Adrenal gland (tissue), 9 donors: ENCODE measurements at regions not wholly inside any gene's neighbourhood (a gene's known extent, or its start where the extent isn't known, plus 50 kb on each side); places are given as distances from the start of the nearest gene placed in this dataset.

Experiments used
- DNase-seq, 7 donors: peaks; one replicate each; pipeline ENCODE4 v3.0.0-alpha.2; 2019 to 2020
- H3K27ac ChIP-seq, 5 donors: fragments of 200-600 bp; sonication (generic) in 4 of 5; 1 replicate in 3 of 5; 2 replicates in 2 of 5; pipeline versions ENCODE4 v1.5.1 to v1.8.0; 2016 to 2020; ENCODE audit warnings: mild to moderate bottlenecking in 1 of 5
- H3K27me3 ChIP-seq: fragments of 200-600 bp; 2 replicates; pipeline ENCODE4 v1.8.0; 2021
- H3K36me3 ChIP-seq, 2 donors: fragments of 200-600 bp; replicated peaks in 1 of 2; 1 replicate in 1 of 2; 2 replicates in 1 of 2; pipeline versions ENCODE4 v1.5.1 to v1.8.0; 2018 to 2022
- H3K4me1 ChIP-seq, 2 donors: fragments of 200-600 bp; replicated peaks in 1 of 2; 1 replicate in 1 of 2; 2 replicates in 1 of 2; pipeline versions ENCODE4 v1.5.1 to v1.8.0; 2018 to 2021
- H3K4me3 ChIP-seq, 4 donors: fragments of 200-600 bp; sonication (generic) in 3 of 4; one replicate each; pipeline ENCODE4 v1.5.1; 2016 to 2018
- H3K9me3 ChIP-seq, 3 donors: fragments of 200-600 bp; sonication (generic) in 1 of 3; replicated peaks in 1 of 3; 1 replicate in 2 of 3; 2 replicates in 1 of 3; pipeline versions ENCODE4 v1.5.1 to v1.8.0; 2016 to 2021
- CTCF ChIP-seq, 6 experiments: fragments of 450-650 bp in 4 of 6; fragments of 200-600 bp in 2 of 6; sonication (generic) in 1 of 6; IDR thresholded peaks; 1 replicate in 5 of 6; 2 replicates in 1 of 6; pipeline versions ENCODE4 v1.5.1 to v1.8.0; 2016 to 2021; ENCODE audit warnings: antibody characterized with exemption in 6 of 6, mild to moderate bottlenecking in 2 of 6, moderate library complexity in 1 of 6
- POLR2A ChIP-seq, 2 donors: fragments of 450-650 bp; IDR thresholded peaks; one replicate each; pipeline ENCODE4 v1.6.1; 2017; ENCODE audit warnings: antibody characterized with exemption in 2 of 2, mild to moderate bottlenecking in 2 of 2, moderate library complexity in 1 of 2
- WGBS, 4 donors: extraction: QIAGEN DNeasy Blood & Tissue Kit in 2 of 4; methylation state at CpG; one replicate each; pipeline versions ENCODE4 v1.1.5 to v1.1.7; 2013 to 2017; 5-methylcytosine and 5-hydroxymethylcytosine counted together
- intact Hi-C, 2 donors: fragments of 100-400 bp; cut with DNase I; formaldehyde crosslinking; loops; one replicate each; pipeline versions ENCODE4 v1.14.1 to v1.15.0; 2022 to 2023
- donor health status: healthy with polysubstance abuse.
- donor health status: Bipolar disorder and iron deficiency.
- donor health status: DM: yes; HTN: yes; CAD: no.
- donor health status: DM: no; HTN: no; CAD: no.
- donor health status: DM: no; HTN: no; CAD: no.

GRCh38 chr14:97523936-97524335, 726.8 kb downstream of the VRK1 start:
- H3K4me3 ChIP-seq = no peak overlapping the region
- intact Hi-C loops = no loop called here
- no peak overlapping the region for H3K27ac ChIP-seq
- DNase-seq = no peak
- TF ChIP-seq CTCF (IDR thresholded peaks at IDR 0.05) = no peak
- TF ChIP-seq POLR2A (IDR thresholded peaks at IDR 0.05) = no peak
- no peaks in the 10 kb centered on the region for H3K4me1 ChIP-seq
- 36 to 42% (median 39%) methylated on average over 3 of the region's 3 CpGs for WGBS, 4 donors
- no peaks in the 10 kb centered on the region for H3K27me3 ChIP-seq
- H3K9me3 ChIP-seq = no peaks in the 10 kb centered on the region
- H3K36me3 ChIP-seq = no peaks in the 10 kb centered on the region

- no peaks in the 10 kb centered on the region for H3K27me3 ChIP-seq
- DNase-seq = no peak
- H3K36me3 ChIP-seq = no peaks in the 10 kb centered on the region
- intact Hi-C loops = no loop called here
- H3K27ac ChIP-seq = no peak overlapping the region
- 51 to 66% (median 54%) methylated on average over 7 of the region's 7 CpGs for WGBS, 4 donors
- no peak overlapping the region for H3K4me3 ChIP-seq
- TF ChIP-seq CTCF (IDR thresholded peaks at IDR 0.05) (no peak), POLR2A (IDR thresholded peaks at IDR 0.05) (no peak)
- no peaks in the 10 kb centered on the region for H3K9me3 ChIP-seq
- no peaks in the 10 kb centered on the region for H3K4me1 ChIP-seq
These were observed 727.6 kb downstream of the VRK1 start for GRCh38 chr14:97524589-97525319.

DNA sequence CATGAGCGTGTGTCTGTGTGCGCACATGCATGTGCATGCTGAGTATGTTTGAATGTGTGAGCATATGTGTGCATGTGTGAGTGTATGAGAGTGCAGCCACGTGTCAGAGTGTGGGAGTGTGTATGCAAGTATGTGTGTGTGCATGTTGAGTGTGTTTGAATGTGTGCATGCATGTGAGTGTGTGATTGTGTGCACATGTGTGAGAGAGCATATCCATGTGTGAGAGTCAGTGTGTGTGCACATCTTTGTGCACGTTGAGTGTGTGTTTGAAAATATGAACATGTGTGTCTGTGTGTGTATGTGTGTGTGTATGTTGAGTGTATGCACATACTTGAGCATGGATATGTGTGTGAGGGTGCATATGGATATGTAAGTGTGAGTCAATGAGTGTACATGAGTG, 730.8 kb downstream of the VRK1 start:
- TF ChIP-seq POLR2A (IDR thresholded peaks at IDR 0.05) (no peak), CTCF (IDR thresholded peaks at IDR 0.05) (no peak)
- Histone ChIP-seq H3K4me1 (no peaks in the 10 kb centered on the region), H3K27me3 (no peaks in the 10 kb centered on the region), H3K36me3 (no peaks in the 10 kb centered on the region), H3K4me3 (no peak overlapping the region), H3K27ac (no peak overlapping the region), H3K9me3 (no peaks in the 10 kb centered on the region)
- DNase-seq = no peak
- intact Hi-C loops = no loop called here
- WGBS, 4 donors = 72 to 83% (median 78%) methylated on average over 4 of the region's 4 CpGs

DNA sequence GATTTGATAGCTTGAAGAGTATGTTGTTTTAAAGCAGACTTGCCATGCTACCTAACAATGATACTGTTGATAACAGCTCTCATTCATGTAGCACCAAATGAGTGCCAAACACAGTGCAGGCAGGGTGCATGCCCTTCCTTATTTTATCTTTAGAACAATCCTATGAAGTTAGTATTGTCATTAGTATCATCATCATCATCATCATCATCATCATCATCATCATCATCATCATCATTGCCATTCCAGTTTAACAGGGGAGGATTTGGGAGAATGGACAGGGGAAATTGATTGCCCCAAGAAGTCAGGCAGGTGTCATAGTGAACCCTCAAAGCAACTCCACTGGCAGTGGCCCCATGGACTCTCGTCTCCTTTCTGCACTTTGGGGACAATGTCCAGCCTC, 734.9 kb downstream of the VRK1 start:
- 73 to 90% (median 87%) methylated on average over 1 of the region's 1 CpG for WGBS, 4 donors
- Histone ChIP-seq H3K4me3 (no peak overlapping the region), H3K27me3 (no peaks in the 10 kb centered on the region), H3K27ac (no peak overlapping the region), H3K4me1 (no peaks in the 10 kb centered on the region), H3K36me3 (no peaks in the 10 kb centered on the region), H3K9me3 (no peaks in the 10 kb centered on the region)
- intact Hi-C loops = no loop called here
- no peak for DNase-seq
- TF ChIP-seq CTCF (IDR thresholded peaks at IDR 0.05) = no peak
- TF ChIP-seq POLR2A (IDR thresholded peaks at IDR 0.05) = no peak
